Esophagus (tissue), 2 donors: ENCODE measurements at regions not wholly inside any gene's neighbourhood (a gene's known extent, or its start where the extent isn't known, plus 50 kb on each side); places are given as distances from the start of the nearest gene placed in this dataset.

Source experiments
- H3K27ac ChIP-seq, 2 donors: one replicate each; pipeline ENCODE4 v1.5.1; 2013; ENCODE audit warnings: low read depth in 2 of 2, mild to moderate bottlenecking in 2 of 2, inconsistent platforms in 1 of 2, low read length in 1 of 2, moderate library complexity in 1 of 2
- H3K27me3 ChIP-seq, 2 donors: one replicate each; pipeline ENCODE4 v1.6.1; 2013; ENCODE audit warnings: low read length in 2 of 2, control low read depth in 1 of 2, mild to moderate bottlenecking in 1 of 2; ENCODE audit not compliant: insufficient read depth in 2 of 2, control insufficient read depth in 1 of 2
- H3K36me3 ChIP-seq, 2 donors: one replicate each; pipeline ENCODE4 v1.6.1; 2013; ENCODE audit warnings: low read length in 1 of 2; ENCODE audit not compliant: control insufficient read depth in 2 of 2, insufficient read depth in 2 of 2
- H3K4me1 ChIP-seq, 2 donors: one replicate each; pipeline ENCODE4 v1.6.1; 2013; ENCODE audit warnings: low read length in 1 of 2; ENCODE audit not compliant: control insufficient read depth in 2 of 2, insufficient read depth in 2 of 2
- H3K4me3 ChIP-seq, 2 donors: one replicate each; pipeline ENCODE4 v1.5.1; 2013; ENCODE audit warnings: low read length in 2 of 2, mild to moderate bottlenecking in 2 of 2, low read depth in 1 of 2, moderate library complexity in 1 of 2
- H3K9me3 ChIP-seq, 2 donors: one replicate each; pipeline ENCODE4 v1.6.1; 2013; ENCODE audit warnings: mild to moderate bottlenecking in 2 of 2, low read depth in 1 of 2, low read length in 1 of 2, moderate library complexity in 1 of 2; ENCODE audit not compliant: control insufficient read depth in 2 of 2, insufficient read depth in 1 of 2
- WGBS, 2 donors: extraction: QIAGEN DNeasy Blood & Tissue Kit; methylation state at CpG; one replicate each; pipeline ENCODE4 v1.1.7; 2013; 5-methylcytosine and 5-hydroxymethylcytosine counted together
- donor health status: healthy with polysubstance abuse.
- donor health status: Bipolar disorder and iron deficiency.

- 82 to 83% methylated on average over 3 of the region's 3 CpGs for WGBS, 2 donors
- no peaks in the 10 kb centered on the region for H3K9me3 ChIP-seq
- H3K4me3 ChIP-seq, result no peak overlapping the region
- no peaks in the 10 kb centered on the region for H3K27me3 ChIP-seq
- H3K36me3 ChIP-seq, result no peaks in the 10 kb centered on the region
- H3K27ac ChIP-seq, result no peak overlapping the region
- H3K4me1 ChIP-seq, result no peaks in the 10 kb centered on the region
Measured at GRCh38 chr16:72475688-72476087, 303.7 kb upstream of the PMFBP1 start.

GRCh38 chr16:72474501-72475123 is 302.7 kb upstream of the PMFBP1 start:
- 63 to 68% methylated on average over 2 of the region's 2 CpGs for WGBS, 2 donors
- no peaks in the 10 kb centered on the region for H3K36me3 ChIP-seq

GRCh38 chr16:72473631-72474030 is 301.7 kb upstream of the PMFBP1 start:
- Histone ChIP-seq H3K4me1 (no peaks in the 10 kb centered on the region), H3K36me3 (no peaks in the 10 kb centered on the region), H3K27ac (no peak overlapping the region), H3K4me3 (no peak overlapping the region), H3K9me3 (no peaks in the 10 kb centered on the region), H3K27me3 (no peaks in the 10 kb centered on the region)
- WGBS, 2 donors, result 95 to 97% methylated on average over 1 of the region's 1 CpG

More at GRCh38 chr16:72474501-72475123, 302.7 kb upstream of the PMFBP1 start:
- Histone ChIP-seq H3K27ac (no peak overlapping the region), H3K27me3 (no peaks in the 10 kb centered on the region), H3K4me3 (no peak overlapping the region), H3K4me1 (no peaks in the 10 kb centered on the region), H3K9me3 (no peaks in the 10 kb centered on the region)

- H3K27me3 ChIP-seq, result no peaks in the 10 kb centered on the region
- no peak overlapping the region for H3K4me3 ChIP-seq
- H3K27ac ChIP-seq, result no peak overlapping the region
- H3K36me3 ChIP-seq, result no peaks in the 10 kb centered on the region
- H3K4me1 ChIP-seq, result no peaks in the 10 kb centered on the region
- no peaks in the 10 kb centered on the region for H3K9me3 ChIP-seq
- WGBS, 2 donors, result 95 to 96% methylated on average over 12 of the region's 12 CpGs
Measured at GRCh38 chr16:72471317-72471924, 299.5 kb upstream of the PMFBP1 start.

GRCh38 chr16:72470541-72470940 is 298.6 kb upstream of the PMFBP1 start:
- Histone ChIP-seq H3K36me3 (no peaks in the 10 kb centered on the region), H3K4me1 (no peaks in the 10 kb centered on the region), H3K4me3 (no peak overlapping the region), H3K27me3 (no peaks in the 10 kb centered on the region), H3K9me3 (no peaks in the 10 kb centered on the region), H3K27ac (no peak overlapping the region)
- WGBS, 2 donors, result 88 to 94% methylated on average over 4 of the region's 4 CpGs

GRCh38 chr16:72469932-72470331 is 298.0 kb upstream of the PMFBP1 start:
- H3K4me3 ChIP-seq, result no peak overlapping the region
- H3K27me3 ChIP-seq, result no peaks in the 10 kb centered on the region
- 84 to 95% methylated on average over 2 of the region's 2 CpGs for WGBS, 2 donors
- H3K36me3 ChIP-seq, result no peaks in the 10 kb centered on the region
- H3K9me3 ChIP-seq, result no peaks in the 10 kb centered on the region
- H3K4me1 ChIP-seq, result no peaks in the 10 kb centered on the region
- no peak overlapping the region for H3K27ac ChIP-seq

GRCh38 chr16:72468582-72468981 is 296.6 kb upstream of the PMFBP1 start:
- Histone ChIP-seq H3K36me3 (no peaks in the 10 kb centered on the region), H3K27me3 (no peaks in the 10 kb centered on the region), H3K4me1 (no peaks in the 10 kb centered on the region), H3K27ac (no peak overlapping the region), H3K9me3 (no peaks in the 10 kb centered on the region), H3K4me3 (no peak overlapping the region)

- Histone ChIP-seq H3K27me3 (no peaks in the 10 kb centered on the region), H3K36me3 (no peaks in the 10 kb centered on the region), H3K9me3 (no peaks in the 10 kb centered on the region), H3K4me1 (no peaks in the 10 kb centered on the region), H3K4me3 (no peak overlapping the region), H3K27ac (no peak overlapping the region)
- WGBS, 2 donors, result 61 to 62% methylated on average over 3 of the region's 3 CpGs
Measured at GRCh38 chr16:72467157-72467759, 295.3 kb upstream of the PMFBP1 start.

GRCh38 chr16:72464597-72465368 is 292.8 kb upstream of the PMFBP1 start:
- WGBS, 2 donors, result 79 to 84% methylated on average over 5 of the region's 5 CpGs
- Histone ChIP-seq H3K4me3 (no peak overlapping the region), H3K27ac (no peak overlapping the region), H3K9me3 (no peaks in the 10 kb centered on the region), H3K36me3 (no peaks in the 10 kb centered on the region), H3K4me1 (no peaks in the 10 kb centered on the region), H3K27me3 (no peaks in the 10 kb centered on the region)
